Fibroblast of villous mesenchyme (primary cell): ENCODE measurements at regions not wholly inside any gene's neighbourhood (a gene's known extent, or its start where the extent isn't known, plus 50 kb on each side); places are given as distances from the start of the nearest gene placed in this dataset.

Source experiments
- DNase-seq: peaks from one replicate; pipeline ENCODE4 v3.0.0-alpha.2; 2010; ENCODE audit warnings: low read depth
- H3K4me3 ChIP-seq: 2 replicates; pipeline ENCODE4 v1.5.1; 2011; ENCODE audit warnings: low read depth, mild to moderate bottlenecking, low read length
- CTCF ChIP-seq: IDR thresholded peaks from 2 replicates; pipeline ENCODE4 v1.5.1; 2012; ENCODE audit warnings: low read depth, mild to moderate bottlenecking, low read length; ENCODE audit not compliant: insufficient read depth

- no peak for DNase-seq
- H3K4me3 ChIP-seq = no peak overlapping the region
- no peak for TF ChIP-seq CTCF
Measured at GRCh38 chr4:167939863-167940616, 152.3 kb upstream of the ANXA10 start.

GRCh38 chr4:167943872-167944505 lies 148.3 kb upstream of the ANXA10 start:
- no peak overlapping the region for H3K4me3 ChIP-seq
- no peak for DNase-seq
- no peak for TF ChIP-seq CTCF

GRCh38 chr4:167944721-167945120 lies 147.6 kb upstream of the ANXA10 start:
- no peak for TF ChIP-seq CTCF
- no peak overlapping the region for H3K4me3 ChIP-seq
- no peak for DNase-seq

- no peak for TF ChIP-seq CTCF
- DNase-seq = no peak
- no peak overlapping the region for H3K4me3 ChIP-seq
Measured at GRCh38 chr4:167955006-167955405, 137.3 kb upstream of the ANXA10 start.

GRCh38 chr4:167956676-167957075 lies 135.7 kb upstream of the ANXA10 start:
- peak; percentile 5 for DNase-seq
- TF ChIP-seq CTCF = no peak
- no peak overlapping the region for H3K4me3 ChIP-seq

GRCh38 chr4:167964766-167965373 lies 127.5 kb upstream of the ANXA10 start:
- no peak for TF ChIP-seq CTCF
- no peak overlapping the region for H3K4me3 ChIP-seq
- DNase-seq = no peak

- TF ChIP-seq CTCF = no peak
- DNase-seq = no peak
- no peak overlapping the region for H3K4me3 ChIP-seq
Measured at GRCh38 chr4:167966143-167966542, 126.2 kb upstream of the ANXA10 start.
